Skeletal muscle tissue (tissue), 3 donors: ENCODE measurements at regions not wholly inside any gene's neighbourhood (a gene's known extent, or its start where the extent isn't known, plus 50 kb on each side); places are given as distances from the start of the nearest gene placed in this dataset.

ENCODE experiments used
- H3K27ac ChIP-seq: one replicate; pipeline ENCODE4 v1.7.0; 2013; ENCODE audit warnings: mild to moderate bottlenecking, low read depth, low read length, inconsistent platforms
- H3K27me3 ChIP-seq, 3 donors: one replicate each; pipeline ENCODE4 v1.7.0; 2013; ENCODE audit warnings: low read length in 3 of 3; ENCODE audit not compliant: control insufficient read depth in 3 of 3, insufficient read depth in 3 of 3
- H3K36me3 ChIP-seq, 3 donors: one replicate each; pipeline ENCODE4 v1.7.0; 2013; ENCODE audit warnings: low read length in 3 of 3; ENCODE audit not compliant: control insufficient read depth in 3 of 3, insufficient read depth in 3 of 3
- H3K4me1 ChIP-seq, 3 donors: one replicate each; pipeline ENCODE4 v1.7.0; 2013; ENCODE audit warnings: low read length in 3 of 3, mild to moderate bottlenecking in 3 of 3; ENCODE audit not compliant: control insufficient read depth in 3 of 3, insufficient read depth in 3 of 3
- H3K4me3 ChIP-seq, 3 donors: one replicate each; pipeline ENCODE4 v1.7.0; 2013; ENCODE audit warnings: low read length in 3 of 3
- H3K9ac ChIP-seq, 3 donors: one replicate each; pipeline ENCODE4 v1.7.0; 2013; ENCODE audit warnings: low read length in 3 of 3, mild to moderate bottlenecking in 3 of 3, moderate library complexity in 2 of 3, low read depth in 1 of 3
- H3K9me3 ChIP-seq, 3 donors: one replicate each; pipeline ENCODE4 v1.7.0; 2013; ENCODE audit warnings: low read length in 3 of 3; ENCODE audit not compliant: control insufficient read depth in 3 of 3
- donor health status: Osteomylitis.

DNA sequence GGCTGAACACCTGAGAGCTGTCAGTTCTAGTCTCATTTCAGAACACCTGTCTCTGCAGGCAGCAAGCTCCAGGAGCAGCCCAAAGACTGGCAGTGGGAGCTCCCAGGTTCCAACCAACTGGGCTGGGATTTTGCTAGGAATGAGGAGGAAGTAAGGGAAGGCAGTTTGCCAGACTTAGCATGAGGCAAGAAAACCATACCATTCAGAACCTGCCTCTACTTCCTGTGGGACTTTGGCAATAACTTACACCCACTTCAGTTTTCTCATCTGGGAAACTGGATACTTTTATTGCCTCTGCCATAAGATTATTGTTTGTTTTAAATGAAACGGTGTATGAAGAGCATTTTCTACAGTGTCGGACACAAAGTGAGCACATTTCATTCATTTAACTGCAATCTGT, 363.7 kb upstream of the ISX start:
- H3K9me3 ChIP-seq: no peaks in the 10 kb centered on the region
- no peaks in the 10 kb centered on the region for H3K36me3 ChIP-seq
- no peak overlapping the region for H3K4me3 ChIP-seq
- no peak overlapping the region for H3K27ac ChIP-seq
- H3K27me3 ChIP-seq: peaks cover 0 to 13% (median 0%) of the 10 kb centered on the region in 3 donors
- H3K9ac ChIP-seq: no peak overlapping the region
- no peaks in the 10 kb centered on the region for H3K4me1 ChIP-seq

DNA sequence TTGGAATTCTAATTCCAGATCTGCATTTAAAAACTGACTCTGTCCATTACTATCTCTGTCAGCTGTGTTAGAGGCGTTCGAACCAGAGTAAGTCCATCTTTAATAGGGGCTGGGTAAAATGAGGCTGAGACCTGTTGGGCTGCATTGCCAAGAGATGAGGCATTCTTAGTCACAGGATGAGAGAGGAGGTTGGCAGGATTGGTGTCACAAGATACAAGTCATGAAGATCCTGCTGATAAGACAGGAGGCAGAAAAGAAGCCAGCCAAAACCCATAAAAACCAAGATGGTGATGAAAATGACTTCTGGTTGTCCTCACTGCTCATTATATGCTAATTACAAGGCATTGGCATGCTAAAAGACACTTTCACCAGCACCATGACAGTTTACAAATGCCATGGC, 356.3 kb upstream of the ISX start:
- H3K27ac ChIP-seq: no peak overlapping the region
- no peaks in the 10 kb centered on the region for H3K36me3 ChIP-seq

DNA sequence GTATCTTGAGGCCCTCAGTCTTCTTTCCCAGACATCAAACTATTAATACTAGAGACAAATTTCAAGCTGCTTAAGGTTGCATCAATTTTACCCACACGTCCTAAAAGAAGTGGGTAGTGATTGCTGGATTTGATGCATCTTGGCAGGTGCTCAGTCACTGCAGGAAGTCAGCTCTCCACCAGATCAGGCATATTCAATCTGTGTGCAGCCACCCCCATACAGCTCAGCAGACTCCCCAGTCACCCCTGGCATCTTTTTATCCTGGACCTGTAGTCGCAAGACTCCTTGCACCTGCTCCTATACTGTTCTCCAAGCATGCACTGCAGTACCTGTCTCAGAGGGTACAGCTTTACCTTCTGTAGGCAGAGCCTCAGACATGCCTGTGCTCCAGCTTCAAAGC, 343.1 kb upstream of the ISX start:
- Histone ChIP-seq H3K9me3 (peaks cover 0 to 4% (median 0%) of the 10 kb centered on the region in 3 donors), H3K36me3 (no peaks in the 10 kb centered on the region), H3K9ac (no peak overlapping the region), H3K27ac (no peak overlapping the region), H3K4me1 (no peaks in the 10 kb centered on the region), H3K27me3 (peaks cover 0 to 4% (median 0%) of the 10 kb centered on the region in 3 donors), H3K4me3 (no peak overlapping the region)

More for the DNA sequence above, 356.3 kb upstream of the ISX start:
- no peaks in the 10 kb centered on the region for H3K9me3 ChIP-seq
- no peak overlapping the region for H3K9ac ChIP-seq
- H3K4me3 ChIP-seq: no peak overlapping the region
- peaks cover 0 to 3% (median 0%) of the 10 kb centered on the region in 3 donors for H3K27me3 ChIP-seq
- H3K4me1 ChIP-seq: no peaks in the 10 kb centered on the region

DNA sequence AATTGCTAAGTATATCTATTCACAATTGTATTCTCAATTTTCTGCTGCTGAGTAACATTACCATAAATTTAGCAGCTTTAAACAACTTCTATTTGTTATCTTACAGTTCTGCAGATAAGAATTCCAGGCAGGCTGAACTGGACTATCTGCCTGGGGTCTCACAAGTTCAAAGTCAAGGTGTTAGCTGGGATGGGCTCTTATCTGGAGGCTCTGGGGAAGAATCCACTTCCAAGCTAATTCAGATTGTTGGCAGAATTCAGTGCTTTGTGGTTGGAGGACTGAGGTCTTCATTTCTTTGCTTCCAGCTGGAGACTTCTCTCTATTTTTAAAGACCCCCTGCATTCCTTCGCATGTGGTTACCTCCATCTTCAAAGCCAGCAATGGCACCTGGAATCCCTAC, 329.9 kb upstream of the ISX start:
- peaks cover 0 to 3% (median 0%) of the 10 kb centered on the region in 3 donors for H3K9me3 ChIP-seq
- no peak overlapping the region for H3K9ac ChIP-seq
- H3K4me1 ChIP-seq: no peaks in the 10 kb centered on the region
- H3K36me3 ChIP-seq: no peaks in the 10 kb centered on the region
- no peak overlapping the region for H3K27ac ChIP-seq
- H3K27me3 ChIP-seq: no peaks in the 10 kb centered on the region
- no peak overlapping the region for H3K4me3 ChIP-seq

DNA sequence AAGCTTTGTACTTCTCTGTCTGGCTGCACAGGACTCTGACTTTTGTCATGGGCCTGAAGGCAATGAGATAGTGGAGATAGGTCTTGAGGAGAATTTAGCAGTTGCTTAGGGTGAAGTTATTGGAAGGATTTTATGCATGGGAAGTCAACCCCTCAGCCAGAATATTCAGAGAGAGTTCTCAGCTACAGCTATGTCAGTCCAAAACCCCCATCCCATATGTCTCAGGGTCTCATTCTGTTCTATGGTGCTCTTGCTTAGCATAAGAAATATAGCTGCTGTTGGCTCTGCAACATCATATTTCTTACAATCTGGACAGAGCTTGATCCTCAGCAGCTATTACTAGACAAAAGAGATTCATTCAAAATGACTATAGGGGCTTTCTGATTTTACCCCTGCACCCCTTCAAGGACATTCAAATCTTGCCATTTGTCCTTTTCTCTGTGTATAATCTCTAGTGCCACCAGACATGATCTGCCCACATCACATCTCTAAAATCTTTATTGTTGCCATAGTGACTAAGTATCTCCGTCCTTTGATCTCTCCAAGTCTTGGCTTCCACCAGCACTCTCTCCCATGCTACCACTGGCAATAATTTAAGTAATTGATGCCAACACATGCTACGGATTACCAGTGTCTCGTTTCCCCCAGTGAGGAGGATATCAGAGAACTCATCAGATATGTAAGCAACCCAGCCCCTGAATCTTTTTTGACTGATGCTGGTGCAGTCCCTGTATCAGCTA, 327.1 kb upstream of the ISX start:
- no peak overlapping the region for H3K27ac ChIP-seq
- no peak overlapping the region for H3K4me3 ChIP-seq
- H3K9me3 ChIP-seq: peaks cover 0 to 3% (median 0%) of the 10 kb centered on the region in 3 donors
- no peaks in the 10 kb centered on the region for H3K4me1 ChIP-seq
- H3K9ac ChIP-seq: no peak overlapping the region
- no peaks in the 10 kb centered on the region for H3K36me3 ChIP-seq
- no peaks in the 10 kb centered on the region for H3K27me3 ChIP-seq

DNA sequence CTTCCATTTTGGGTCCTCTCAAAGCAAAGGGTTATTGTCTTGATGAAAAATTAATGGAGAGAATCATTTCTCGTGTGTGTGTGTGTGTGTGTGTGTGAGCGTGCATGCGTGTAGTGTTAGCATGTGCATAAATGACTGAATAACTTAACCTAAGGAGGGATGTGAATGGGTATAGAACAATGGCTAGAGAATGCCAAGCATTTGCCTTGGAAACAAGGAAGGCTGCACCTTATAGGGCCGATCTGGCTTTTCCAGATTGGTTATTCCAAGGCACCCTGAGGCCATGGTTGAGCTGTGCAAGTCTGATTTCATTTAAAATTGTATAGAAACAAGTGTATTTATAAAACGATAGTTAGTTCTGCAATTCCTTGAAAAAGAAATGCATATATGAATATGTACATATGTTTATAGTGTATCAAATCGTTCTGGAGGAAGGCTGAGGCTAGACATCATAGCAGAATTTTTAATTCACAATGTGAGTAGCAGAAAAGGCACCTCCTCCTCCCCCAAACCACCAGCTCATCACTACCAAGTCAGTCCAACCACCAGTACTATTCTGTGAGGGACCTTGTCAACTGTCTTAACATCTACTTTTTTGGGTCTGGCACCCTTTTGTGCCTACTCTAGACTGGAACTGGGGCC, 322.7 kb upstream of the ISX start:
- H3K4me1 ChIP-seq: no peaks in the 10 kb centered on the region
- no peaks in the 10 kb centered on the region for H3K27me3 ChIP-seq
- H3K9me3 ChIP-seq: no peaks in the 10 kb centered on the region
- H3K9ac ChIP-seq: no peak overlapping the region
- no peak overlapping the region for H3K27ac ChIP-seq
- no peaks in the 10 kb centered on the region for H3K36me3 ChIP-seq
- no peak overlapping the region for H3K4me3 ChIP-seq

DNA sequence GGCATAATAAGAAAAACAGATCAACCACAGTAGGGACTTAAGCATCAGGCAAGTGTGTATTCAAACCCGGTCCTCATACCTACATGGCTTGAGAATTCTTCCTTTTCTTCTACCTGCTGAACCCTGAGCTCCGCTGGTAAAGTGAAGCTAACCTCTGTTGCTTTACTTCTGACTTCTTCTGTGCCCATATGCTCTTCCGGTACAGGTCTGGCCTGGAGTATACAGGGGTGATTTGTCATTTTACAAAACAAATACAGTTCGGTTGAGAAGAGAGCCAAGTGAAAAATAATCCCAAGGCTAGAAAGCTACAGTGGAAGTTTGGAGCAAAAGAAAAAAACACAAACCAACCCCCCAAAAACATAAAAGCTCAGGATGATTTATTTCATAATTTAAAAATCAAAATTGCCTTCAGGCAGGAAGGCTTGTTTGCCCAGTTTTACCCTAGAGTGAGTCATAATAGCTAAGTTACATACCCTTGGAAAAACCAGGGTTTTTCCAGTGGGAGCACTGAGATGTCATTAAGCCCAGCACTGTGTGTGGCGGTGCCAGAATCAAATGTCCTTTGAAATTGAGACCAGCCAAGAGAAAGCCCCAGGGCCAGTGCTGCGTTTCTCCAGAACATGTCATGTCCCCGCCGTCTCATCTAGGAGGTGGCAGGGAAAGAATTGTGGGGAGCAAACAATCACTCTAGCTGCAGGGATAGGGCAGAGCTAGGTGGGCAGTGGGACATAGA, 305.5 kb upstream of the ISX start:
- peaks cover 0 to 2% (median 0%) of the 10 kb centered on the region in 3 donors for H3K9me3 ChIP-seq
- no peaks in the 10 kb centered on the region for H3K4me1 ChIP-seq
- peaks cover 0 to 5% (median 3%) of the 10 kb centered on the region in 3 donors for H3K27me3 ChIP-seq
- H3K9ac ChIP-seq: no peak overlapping the region
- no peak overlapping the region for H3K4me3 ChIP-seq
- H3K36me3 ChIP-seq: no peaks in the 10 kb centered on the region
- H3K27ac ChIP-seq: no peak overlapping the region

DNA sequence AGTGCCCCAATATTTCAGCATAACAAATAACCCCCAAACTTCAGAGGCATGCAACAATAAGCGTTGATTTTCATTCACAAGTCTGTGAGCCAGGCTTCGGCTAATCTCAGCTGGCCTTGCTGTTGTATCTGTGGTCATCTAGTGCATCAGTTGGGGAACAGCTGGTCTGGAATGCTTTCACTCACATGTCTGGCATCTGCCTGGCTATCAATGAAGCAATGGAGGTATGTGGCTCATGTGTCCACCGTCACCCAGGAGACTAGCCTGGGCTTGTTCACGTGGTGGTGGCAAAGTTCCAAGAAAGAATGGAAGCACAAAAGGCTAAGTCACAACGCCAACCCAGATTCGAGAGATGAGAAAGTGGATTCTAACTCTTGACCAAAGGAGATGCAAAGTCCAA, 304.8 kb upstream of the ISX start:
- H3K4me1 ChIP-seq: no peaks in the 10 kb centered on the region
- no peak overlapping the region for H3K4me3 ChIP-seq
- H3K27ac ChIP-seq: no peak overlapping the region
- H3K9me3 ChIP-seq: peaks cover 0 to 2% (median 0%) of the 10 kb centered on the region in 3 donors
- no peaks in the 10 kb centered on the region for H3K36me3 ChIP-seq
- H3K27me3 ChIP-seq: peaks cover 0 to 5% (median 3%) of the 10 kb centered on the region in 3 donors
- no peak overlapping the region for H3K9ac ChIP-seq

DNA sequence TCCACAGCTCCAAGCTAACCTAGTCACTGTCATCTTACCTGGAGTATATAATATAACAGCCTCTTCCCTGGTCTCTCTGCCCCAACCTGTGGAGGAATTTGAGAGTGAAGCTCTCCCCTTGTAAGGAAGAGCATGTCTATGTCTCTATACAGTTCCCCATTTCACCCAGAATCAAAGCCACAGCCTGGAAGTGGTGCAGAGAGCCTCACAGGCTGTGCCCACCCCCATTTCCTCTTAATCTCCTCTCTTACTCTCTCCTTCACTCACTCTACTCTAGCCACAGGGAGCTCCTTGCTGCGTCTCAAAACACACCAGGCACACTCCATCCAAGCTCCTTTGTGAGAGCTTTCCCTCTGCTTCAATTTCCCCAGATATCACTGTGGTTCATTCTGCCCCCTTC, 302.5 kb upstream of the ISX start:
- Histone ChIP-seq H3K27ac (no peak overlapping the region), H3K9ac (no peak overlapping the region), H3K4me1 (no peaks in the 10 kb centered on the region), H3K36me3 (no peaks in the 10 kb centered on the region), H3K4me3 (no peak overlapping the region), H3K9me3 (no peaks in the 10 kb centered on the region), H3K27me3 (peaks cover 0 to 5% (median 3%) of the 10 kb centered on the region in 3 donors)

DNA sequence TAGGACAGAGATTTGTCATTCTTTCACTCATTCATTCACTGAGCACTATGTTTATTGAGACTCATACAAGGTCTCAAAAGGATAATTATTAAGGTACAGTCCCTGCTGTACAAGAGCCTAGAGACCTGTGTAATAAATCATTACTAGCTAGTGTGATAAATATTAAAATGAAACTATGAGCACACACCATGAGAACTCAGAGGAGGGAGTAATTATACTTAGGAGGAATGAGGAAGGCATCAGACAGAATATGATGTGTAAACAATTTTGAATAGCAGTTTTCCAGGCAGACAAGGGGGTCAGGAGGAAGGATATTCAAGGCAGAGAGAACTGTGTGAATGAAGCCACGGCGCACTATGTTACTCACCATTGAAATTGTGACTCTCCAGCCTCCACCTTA, 300.8 kb upstream of the ISX start:
- no peak overlapping the region for H3K27ac ChIP-seq
- H3K4me3 ChIP-seq: no peak overlapping the region
- H3K27me3 ChIP-seq: peaks cover 0 to 5% (median 0%) of the 10 kb centered on the region in 3 donors
- no peaks in the 10 kb centered on the region for H3K36me3 ChIP-seq
- no peak overlapping the region for H3K9ac ChIP-seq
- no peaks in the 10 kb centered on the region for H3K4me1 ChIP-seq
- no peaks in the 10 kb centered on the region for H3K9me3 ChIP-seq
